GM18519 (cell line): ENCODE measurements at regions not wholly inside any gene's neighbourhood (a gene's known extent, or its start where the extent isn't known, plus 50 kb on each side); places are given as distances from the start of the nearest gene placed in this dataset.

Source experiments
- ATAC-seq: cut with Tn5 transposase; IDR thresholded peaks from one replicate; pipeline ENCODE4 v1.9.1; 2021; ENCODE audit warnings: mild to moderate bottlenecking, moderate library complexity; ENCODE audit not compliant: unreplicated experiment, low FRiP score

GRCh38 chr3:40973141-40973540 is 226.2 kb upstream of the CTNNB1 start:
- ATAC-seq = no peak

- no peak for ATAC-seq
Observed at GRCh38 chr3:40975711-40976121, 223.6 kb upstream of the CTNNB1 start.

GRCh38 chr3:40976241-40976640 is 223.1 kb upstream of the CTNNB1 start:
- ATAC-seq = no peak

DNA sequence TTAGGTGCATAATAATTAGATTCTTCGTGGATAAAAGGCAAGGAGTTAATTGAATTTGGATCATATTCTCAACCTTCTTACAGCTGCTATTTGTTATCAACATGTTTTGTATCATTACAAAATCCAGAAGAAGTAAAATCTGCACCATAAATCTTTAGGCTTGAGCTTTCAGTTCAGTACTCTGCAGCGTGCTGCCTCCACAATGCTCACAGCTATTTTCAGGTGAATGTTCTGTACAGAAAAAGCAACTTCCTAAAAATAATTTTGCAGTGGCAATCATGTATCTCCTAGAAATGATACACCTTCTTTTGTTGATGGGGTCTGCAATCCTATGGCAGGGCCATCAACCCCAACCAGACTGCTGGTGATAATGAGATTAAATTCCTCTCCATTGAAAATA is 220.9 kb upstream of the CTNNB1 start:
- ATAC-seq = no peak

- ATAC-seq = no peak
Observed at GRCh38 chr3:40979962-40980361, 219.3 kb upstream of the CTNNB1 start.

- ATAC-seq = no peak
Observed at GRCh38 chr3:40980467-40980866, 218.8 kb upstream of the CTNNB1 start.

- no peak for ATAC-seq
Observed at GRCh38 chr3:40985195-40985594, 214.1 kb upstream of the CTNNB1 start.

DNA sequence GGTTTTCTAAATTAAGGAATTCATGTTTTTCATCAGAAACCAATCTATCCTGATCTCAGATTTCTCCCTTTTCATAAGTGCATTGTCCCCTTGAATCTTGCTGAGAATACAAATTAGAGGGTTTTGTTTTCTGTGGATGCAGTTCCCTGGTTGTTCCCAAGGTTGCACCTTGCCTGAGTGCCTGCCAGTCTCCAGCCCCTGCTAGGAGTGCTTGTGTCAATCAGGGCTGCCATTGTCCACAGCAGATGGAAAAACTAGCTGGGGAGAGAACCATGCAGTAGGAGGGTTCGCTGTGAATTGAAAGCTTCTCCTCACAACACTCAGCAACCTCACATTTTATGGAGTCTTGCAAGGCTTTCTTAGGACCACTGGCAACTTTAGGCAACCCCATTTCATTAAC is 210.8 kb upstream of the CTNNB1 start:
- no peak for ATAC-seq

DNA sequence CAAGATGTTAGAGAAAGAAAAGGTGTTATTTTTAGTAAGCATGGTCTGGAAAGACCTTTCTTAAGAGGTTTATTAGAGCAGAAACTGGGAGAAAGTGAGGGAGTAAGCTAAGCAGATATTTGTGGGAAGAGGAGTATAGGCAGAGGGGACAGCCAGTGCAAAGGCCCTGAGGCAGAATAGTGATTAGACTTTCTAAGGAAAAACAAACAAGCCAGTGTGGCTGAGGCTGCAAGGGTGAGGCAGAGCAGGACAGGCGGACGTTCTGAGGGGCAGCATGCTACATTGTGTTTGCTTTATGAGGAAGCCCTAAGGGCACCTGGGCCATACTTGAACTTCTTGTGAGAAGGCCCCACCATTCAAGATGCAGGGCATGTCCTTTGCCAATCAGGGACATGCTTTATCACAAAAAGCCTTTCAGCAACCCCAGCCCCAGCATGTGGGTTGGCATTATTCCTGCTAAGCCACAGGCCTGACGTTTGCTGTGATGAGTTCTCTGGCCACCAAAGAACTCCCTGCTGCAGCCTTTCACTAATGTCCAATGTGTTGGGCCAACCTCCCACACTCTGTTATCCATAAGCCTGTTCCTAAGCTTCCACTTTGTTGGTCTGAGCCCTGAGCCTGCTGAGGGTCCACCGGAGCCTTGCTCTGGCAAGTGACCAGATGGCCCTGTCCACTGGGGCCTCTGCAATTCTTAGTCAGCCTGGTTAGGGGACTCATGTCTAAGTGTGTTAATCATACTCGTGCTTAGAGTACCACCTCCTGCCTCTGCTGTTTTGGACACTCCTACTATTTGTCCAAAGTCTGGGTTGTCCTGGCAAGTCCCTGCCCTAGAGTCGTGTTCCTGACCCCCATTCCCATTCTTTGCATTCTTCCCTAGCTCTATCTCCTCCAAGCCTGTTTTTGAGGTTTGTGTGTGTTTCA is 209.9 kb upstream of the CTNNB1 start:
- ATAC-seq = no peak

GRCh38 chr3:40990062-40990456 is 209.2 kb upstream of the CTNNB1 start:
- ATAC-seq = no peak

DNA sequence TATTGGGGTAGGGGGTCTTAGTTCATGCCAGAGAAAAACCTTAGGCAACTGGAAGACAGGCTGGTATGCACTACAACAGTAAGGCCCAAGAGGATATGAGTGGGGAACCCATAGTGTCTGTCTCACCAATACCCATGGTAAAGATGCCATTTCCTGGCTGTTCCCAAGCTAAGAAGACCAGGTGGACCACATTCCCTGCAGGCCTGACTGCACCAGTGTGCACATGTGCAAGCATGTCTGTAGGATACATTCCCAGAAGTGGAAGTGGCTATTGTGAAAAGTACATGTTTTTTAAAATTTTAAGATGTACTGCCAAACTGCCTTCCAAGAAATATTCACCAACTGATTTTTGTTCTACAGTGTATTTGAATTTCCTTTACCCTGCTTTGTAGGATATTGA is 207.3 kb upstream of the CTNNB1 start:
- ATAC-seq = no peak

- ATAC-seq = no peak
Observed at GRCh38 chr3:40994611-40995010, 204.7 kb upstream of the CTNNB1 start.

DNA sequence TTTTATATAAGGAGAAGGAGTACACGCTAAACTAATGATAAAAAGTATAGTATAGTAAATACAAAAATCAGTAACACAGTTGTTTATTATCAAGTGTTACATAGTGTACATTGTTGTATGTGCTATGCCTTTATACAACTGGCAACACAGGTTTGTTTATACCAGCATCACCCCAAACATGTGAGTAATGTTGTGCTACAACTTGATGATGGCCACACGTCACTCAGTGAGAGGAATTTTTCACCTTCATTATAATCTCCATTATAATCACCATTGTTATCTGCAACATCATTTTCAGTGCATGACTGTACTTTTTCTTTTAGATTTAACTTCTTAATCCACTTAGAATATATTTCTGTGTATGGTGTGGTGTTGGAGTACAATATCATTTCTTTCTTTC is 204.0 kb upstream of the CTNNB1 start:
- no peak for ATAC-seq

- ATAC-seq = no peak
Observed at GRCh38 chr3:40996382-40996781, 202.9 kb upstream of the CTNNB1 start.

GRCh38 chr3:40996827-40997710 is 202.2 kb upstream of the CTNNB1 start:
- ATAC-seq = no peak

GRCh38 chr3:40997711-40998519 is 201.4 kb upstream of the CTNNB1 start:
- no peak for ATAC-seq

- no peak for ATAC-seq
Observed at GRCh38 chr3:40999682-41000081, 199.6 kb upstream of the CTNNB1 start.

DNA sequence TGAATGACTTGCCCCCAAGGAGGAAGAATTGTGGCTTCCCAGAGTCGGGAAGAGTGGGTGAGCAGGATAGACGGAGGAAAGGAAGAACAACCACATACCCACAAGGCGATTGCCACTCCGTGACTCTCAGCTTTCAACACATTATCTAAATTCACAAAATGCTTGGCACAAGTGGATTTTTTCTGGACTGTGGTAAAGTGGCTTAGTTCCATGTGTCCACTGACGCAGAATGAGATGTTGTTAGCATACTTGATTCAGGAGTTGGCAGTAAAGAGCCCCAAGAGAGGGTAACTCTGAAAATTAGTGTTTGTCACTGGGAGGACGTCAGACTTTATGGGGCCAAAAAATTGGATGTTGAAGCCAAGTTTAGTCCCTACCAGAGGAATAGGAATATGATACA is 198.8 kb upstream of the CTNNB1 start:
- ATAC-seq = no peak

GRCh38 chr3:41001556-41001955 is 197.7 kb upstream of the CTNNB1 start:
- no peak for ATAC-seq

DNA sequence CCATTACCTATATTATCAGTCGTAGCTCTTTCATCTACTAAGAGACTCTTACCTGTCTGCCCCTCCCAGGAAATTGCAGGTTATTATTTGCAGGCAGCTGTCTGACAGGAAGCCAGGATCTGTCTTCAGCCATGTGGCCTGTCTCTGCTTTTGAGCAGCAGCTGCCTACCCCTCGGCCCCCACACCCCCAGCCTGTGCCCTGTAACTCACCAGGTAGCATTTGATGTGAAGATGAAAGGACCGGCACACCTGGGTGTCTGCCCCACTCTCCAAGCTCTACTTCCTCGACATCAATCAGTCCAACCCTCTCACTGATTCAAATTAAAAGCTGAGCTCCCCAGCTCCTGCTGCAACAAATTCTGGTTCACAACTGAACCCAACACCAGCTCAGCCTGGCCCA is 197.2 kb upstream of the CTNNB1 start:
- no peak for ATAC-seq

DNA sequence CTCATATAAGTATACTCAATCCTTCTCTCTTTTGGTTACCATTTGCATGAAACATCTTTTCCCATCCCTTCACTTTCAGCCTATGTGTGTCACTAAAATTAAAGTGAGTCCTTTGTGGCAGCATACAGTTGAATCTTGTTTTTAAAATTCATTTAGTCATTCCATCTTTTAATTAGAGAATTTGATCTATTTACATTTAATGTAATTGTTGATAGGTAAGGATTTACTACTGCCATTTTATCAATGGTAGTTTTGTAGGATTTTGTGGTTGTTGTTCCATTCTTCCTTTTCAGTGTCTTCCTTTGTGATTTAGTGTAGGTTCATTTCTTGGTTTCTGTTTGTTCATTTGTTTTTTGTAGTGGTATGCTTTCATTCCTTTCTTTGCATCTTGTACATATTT is 191.9 kb upstream of the CTNNB1 start:
- ATAC-seq = no peak
